HS-5 (cell line): ENCODE measurements at regions not wholly inside any gene's neighbourhood (a gene's known extent, or its start where the extent isn't known, plus 50 kb on each side); places are given as distances from the start of the nearest gene placed in this dataset.

Experiments used
- DNase-seq: peaks from one replicate; pipeline ENCODE4 v3.0.0-alpha.2; 2012; ENCODE audit warnings: low read depth

DNA sequence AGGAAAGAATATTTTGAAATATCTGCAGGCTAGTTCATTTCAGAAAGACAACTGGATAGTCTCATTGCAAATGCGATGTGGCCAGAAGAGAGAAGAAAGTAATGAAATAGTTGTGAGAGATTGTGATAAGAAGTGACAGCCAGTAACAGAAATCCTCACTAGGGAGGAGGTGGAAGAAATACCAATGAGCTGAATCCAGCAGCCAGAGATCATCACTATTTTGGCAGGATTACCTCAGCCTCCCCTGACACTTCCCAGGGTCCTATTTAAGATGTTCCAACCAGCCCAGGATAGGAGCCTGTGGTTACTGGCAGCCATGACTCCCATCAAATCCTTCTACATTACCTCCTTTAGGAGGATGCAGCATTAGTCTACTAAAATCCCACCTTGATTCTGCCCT, 76.7 kb upstream of the ARHGAP24 start:
- no peak for DNase-seq

DNA sequence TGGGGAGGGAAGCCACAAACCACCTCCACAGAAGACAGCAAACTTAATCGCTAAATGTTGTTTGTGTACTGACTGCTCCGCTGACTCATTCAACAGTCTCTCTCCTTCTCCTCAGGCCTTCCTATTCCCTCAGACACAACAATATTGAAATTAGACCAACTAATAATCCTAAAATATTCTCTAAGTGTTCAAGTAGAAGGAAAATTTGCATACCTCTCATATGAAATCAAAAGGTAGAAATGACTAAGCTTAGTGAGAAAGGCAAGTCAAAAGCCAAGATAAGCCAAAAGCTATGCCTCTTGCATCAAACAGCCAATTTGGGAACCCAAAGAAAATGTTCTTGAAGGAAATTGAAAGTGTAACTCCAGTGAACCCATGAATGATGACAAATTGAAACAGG, 75.7 kb upstream of the ARHGAP24 start:
- no peak for DNase-seq

DNA sequence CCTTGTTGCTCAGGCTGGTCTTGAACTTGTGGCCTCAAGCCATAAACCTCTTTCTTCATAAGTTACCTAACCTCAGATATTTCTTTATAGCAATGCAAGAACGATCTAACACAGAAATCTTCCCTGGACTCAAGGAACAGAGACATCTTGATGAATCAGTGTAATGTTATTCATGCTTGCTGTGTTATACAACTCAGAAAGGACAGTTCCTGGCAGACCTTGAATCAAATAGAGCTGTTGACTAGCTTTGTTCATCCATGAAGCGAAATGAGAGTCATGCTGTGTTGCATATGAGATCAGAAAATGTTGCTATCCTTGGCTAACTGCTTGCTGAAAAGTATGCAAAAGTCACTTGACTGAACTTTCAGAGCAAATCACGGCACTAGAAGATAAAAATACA, 72.6 kb upstream of the ARHGAP24 start:
- DNase-seq: no peak

- no peak for DNase-seq
Measured at GRCh38 chr4:85406185-85406584, 68.8 kb upstream of the ARHGAP24 start.

- no peak for DNase-seq
Measured at GRCh38 chr4:85407546-85407945, 67.4 kb upstream of the ARHGAP24 start.

GRCh38 chr4:85408301-85408700, 66.6 kb upstream of the ARHGAP24 start:
- DNase-seq: no peak

GRCh38 chr4:85409251-85409650, 65.7 kb upstream of the ARHGAP24 start:
- no peak for DNase-seq

GRCh38 chr4:85411386-85411785, 63.6 kb upstream of the ARHGAP24 start:
- DNase-seq: no peak

GRCh38 chr4:85414972-85415371, 60.0 kb upstream of the ARHGAP24 start:
- no peak for DNase-seq

- DNase-seq: no peak
Measured at GRCh38 chr4:85416094-85416493, 58.9 kb upstream of the ARHGAP24 start.

DNA sequence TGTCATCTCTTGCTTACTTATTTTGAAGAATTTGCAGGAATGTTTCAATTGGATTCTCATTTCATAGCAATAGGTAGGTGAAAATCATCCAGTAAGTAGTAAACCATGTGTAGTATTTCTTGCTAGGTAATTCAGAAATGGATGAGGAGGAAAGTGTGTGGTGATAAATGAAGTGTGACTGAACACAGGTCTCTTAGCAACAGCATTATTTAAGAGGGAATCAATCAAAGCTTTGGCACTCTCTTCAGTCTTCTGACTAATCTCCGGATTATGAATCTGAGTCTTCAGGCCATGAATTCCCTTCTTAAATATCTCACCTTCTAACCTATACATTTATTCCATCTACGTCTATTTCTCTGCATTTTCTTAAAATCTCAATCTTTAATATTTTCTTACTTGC, 55.8 kb upstream of the ARHGAP24 start:
- no peak for DNase-seq

GRCh38 chr4:85420831-85421230, 54.1 kb upstream of the ARHGAP24 start:
- DNase-seq: no peak

- peak; percentile 26 for DNase-seq
Measured at GRCh38 chr4:85423431-85423830, 51.5 kb upstream of the ARHGAP24 start.
